Stomach (tissue), 4 donors: ENCODE measurements at regions not wholly inside any gene's neighbourhood (a gene's known extent, or its start where the extent isn't known, plus 50 kb on each side); places are given as distances from the start of the nearest gene placed in this dataset.

Experiments used
- CTCF ChIP-seq, 7 experiments: fragments of 450-650 bp in 4 of 7; fragments of 200-600 bp in 3 of 7; sonication (generic) in 3 of 7; IDR thresholded peaks; one replicate each; pipeline ENCODE4 v1.5.1; 2016 to 2019; ENCODE audit warnings: antibody characterized with exemption in 7 of 7, control low read depth in 2 of 7, mild to moderate bottlenecking in 1 of 7
- POLR2A ChIP-seq, 4 donors: fragments of 450-650 bp; IDR thresholded peaks; one replicate each; pipeline ENCODE4 v1.6.1; 2016; ENCODE audit warnings: antibody characterized with exemption in 4 of 4, control low read depth in 2 of 4, mild to moderate bottlenecking in 1 of 4, moderate library complexity in 1 of 4

- no peak for TF ChIP-seq CTCF (IDR thresholded peaks at IDR 0.05)
- TF ChIP-seq POLR2A (IDR thresholded peaks at IDR 0.05), result no peak
Measured at GRCh38 chr2:527581-527980, 149.6 kb downstream of the TMEM18 start.
